AG08395 (cell line): ENCODE measurements at regions not wholly inside any gene's neighbourhood (a gene's known extent, or its start where the extent isn't known, plus 50 kb on each side); places are given as distances from the start of the nearest gene placed in this dataset.
"Not testable (repeated sequence)": the region's sequence is repeated elsewhere in the genome, so short reads cannot be mapped to it uniquely, and the experiment has no call there.

Experiments
- DNase-seq: peaks from one replicate; pipeline ENCODE4 v3.0.0; 2012; ENCODE audit warnings: mixed read lengths, low spot score

DNA sequence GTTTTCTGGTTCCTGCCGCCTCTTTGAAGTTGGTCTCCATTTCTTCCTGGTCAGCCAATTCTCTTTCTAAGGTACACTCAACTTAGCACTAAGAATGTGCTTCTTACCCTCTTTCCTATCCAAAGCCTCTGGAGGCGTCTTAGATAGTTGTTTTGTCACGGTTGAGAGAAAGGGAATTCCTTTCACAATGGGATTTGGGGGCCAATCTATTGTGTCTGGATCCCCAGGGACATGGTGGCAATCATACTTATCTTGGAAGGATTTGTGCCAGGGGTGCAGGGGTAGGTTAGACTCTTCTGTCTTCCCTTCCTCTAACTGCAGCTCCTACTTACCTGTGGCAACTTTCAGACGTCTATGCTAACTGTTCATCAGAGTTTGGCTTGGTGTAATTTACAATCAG, 287.1 kb downstream of the SOX2 start:
- DNase-seq: no peak

DNA sequence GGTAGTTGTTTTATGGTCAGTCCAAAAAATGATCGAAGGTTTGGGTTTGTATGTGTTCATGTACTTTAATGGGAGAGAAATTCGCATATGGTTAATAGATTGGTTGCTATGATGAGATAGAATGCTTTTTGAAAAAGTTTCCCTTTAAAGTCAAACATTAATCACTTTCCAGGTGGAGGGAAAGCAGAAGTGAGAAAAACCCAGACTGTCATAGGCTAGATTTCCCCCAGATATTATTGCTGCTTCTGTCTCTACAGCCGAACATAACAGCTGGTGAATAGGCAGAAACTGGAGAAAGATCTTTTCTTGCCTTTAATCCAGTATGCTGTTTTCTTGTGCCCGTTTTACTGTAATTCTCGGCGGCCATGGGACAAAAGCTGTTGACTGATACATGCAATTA, 287.6 kb downstream of the SOX2 start:
- DNase-seq: no peak

DNA sequence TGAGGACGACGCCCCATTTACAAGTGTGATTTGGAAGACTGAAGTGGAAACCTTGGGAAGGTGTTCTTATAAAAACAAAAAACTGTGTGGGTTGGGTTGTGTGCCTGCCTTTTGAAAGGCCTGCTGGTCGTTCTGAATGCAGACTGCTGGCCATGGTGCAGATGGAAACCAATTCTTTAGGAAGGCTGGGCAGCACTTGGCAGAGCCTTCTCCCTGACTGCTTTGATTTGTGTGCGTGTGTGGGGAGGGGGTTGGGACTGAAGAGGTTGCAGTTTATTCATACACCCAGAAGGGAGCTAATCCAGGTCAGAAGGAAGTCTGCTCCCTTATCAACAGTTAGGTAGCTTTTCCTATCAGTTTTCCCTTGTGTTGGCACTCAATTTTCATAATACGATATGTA, 288.7 kb downstream of the SOX2 start:
- no peak for DNase-seq

DNA sequence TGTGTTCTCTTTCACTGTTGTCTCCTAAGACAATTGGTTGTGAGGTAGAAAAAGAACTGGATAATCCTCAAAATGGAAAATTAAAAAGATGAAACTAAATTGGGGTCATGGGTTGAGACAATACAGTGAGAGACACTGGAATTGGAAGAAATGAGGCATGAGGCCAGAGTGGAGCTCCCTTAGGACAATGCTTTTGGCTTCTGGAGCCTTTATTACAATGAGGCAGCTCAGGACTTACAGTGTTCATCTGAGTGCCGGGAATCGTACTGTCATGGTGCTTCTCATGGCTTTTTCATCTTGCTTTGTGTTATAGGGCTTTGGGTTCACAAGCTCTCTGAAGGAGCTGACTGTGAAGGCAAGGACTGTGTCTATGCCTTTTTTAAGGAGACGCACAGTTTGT, 293.5 kb downstream of the SOX2 start:
- no peak for DNase-seq

GRCh38 chr3:182005701-182006100, 294.0 kb downstream of the SOX2 start:
- DNase-seq: no peak

GRCh38 chr3:182006431-182006830, 294.7 kb downstream of the SOX2 start:
- DNase-seq: no peak

GRCh38 chr3:182007441-182007840, 295.7 kb downstream of the SOX2 start:
- no peak for DNase-seq

DNA sequence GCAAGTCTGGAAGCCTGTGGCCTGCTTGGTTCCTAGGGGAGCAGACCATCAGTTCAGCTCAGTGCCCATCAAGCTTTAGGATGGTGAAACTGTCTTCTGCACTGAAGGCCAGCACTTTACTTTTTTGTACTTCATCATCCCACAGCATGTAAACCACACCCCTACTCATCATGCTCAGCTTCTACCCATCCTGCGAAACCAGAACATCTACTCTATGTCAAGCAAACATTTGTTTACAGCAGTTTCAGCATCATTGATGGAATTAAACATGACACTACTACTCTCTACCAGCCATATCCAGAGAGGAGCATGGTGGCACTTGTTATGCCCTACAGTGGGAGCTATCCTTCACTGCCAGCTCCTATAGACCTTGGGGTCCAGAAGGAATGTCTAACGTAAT, 306.6 kb downstream of the SOX2 start:
- no peak for DNase-seq

- DNase-seq: no peak
Observed at GRCh38 chr3:182019926-182020325, 308.2 kb downstream of the SOX2 start.

GRCh38 chr3:182023843-182024242, 312.1 kb downstream of the SOX2 start:
- DNase-seq: no peak

GRCh38 chr3:182027366-182027765, 315.6 kb downstream of the SOX2 start:
- DNase-seq: no peak

- DNase-seq: no peak
Observed at GRCh38 chr3:182028081-182028480, 316.4 kb downstream of the SOX2 start.

- DNase-seq: not testable (repeated sequence)
Observed at GRCh38 chr3:182034231-182034630, 322.5 kb downstream of the SOX2 start.

GRCh38 chr3:182035324-182035723, 323.6 kb downstream of the SOX2 start:
- DNase-seq: no peak

- DNase-seq: no peak
Observed at GRCh38 chr3:182036382-182036781, 324.7 kb downstream of the SOX2 start.

DNA sequence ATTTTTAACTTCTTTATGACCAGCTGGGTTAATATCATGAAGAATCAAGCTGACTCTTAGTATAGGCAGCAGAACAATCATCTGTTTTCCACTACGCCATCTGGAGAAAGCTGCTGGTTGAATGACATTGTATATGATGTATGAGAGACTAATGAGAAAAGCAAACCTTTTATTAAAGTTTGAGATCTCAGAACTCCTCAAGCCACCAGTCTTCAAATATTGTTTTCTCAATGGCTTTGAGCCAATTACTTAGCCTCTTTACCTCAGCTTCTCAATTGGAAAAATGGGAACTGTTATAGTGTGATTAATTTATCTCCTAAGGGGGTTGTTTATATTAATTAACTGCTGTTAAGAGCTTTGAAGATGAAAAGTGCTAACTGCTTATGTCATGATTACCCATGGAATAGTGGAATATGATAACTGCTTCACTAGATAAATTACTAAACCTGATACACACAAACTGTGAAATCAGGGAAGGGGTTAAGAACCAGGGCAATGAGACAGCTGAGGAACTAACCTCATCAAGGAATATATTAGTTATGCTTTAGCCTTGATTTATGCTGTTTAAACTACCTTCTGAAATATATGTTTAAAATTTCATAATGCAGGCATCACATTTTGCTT, 330.1 kb downstream of the SOX2 start:
- DNase-seq: no peak

GRCh38 chr3:182045736-182046135, 334.0 kb downstream of the SOX2 start:
- DNase-seq: no peak

DNA sequence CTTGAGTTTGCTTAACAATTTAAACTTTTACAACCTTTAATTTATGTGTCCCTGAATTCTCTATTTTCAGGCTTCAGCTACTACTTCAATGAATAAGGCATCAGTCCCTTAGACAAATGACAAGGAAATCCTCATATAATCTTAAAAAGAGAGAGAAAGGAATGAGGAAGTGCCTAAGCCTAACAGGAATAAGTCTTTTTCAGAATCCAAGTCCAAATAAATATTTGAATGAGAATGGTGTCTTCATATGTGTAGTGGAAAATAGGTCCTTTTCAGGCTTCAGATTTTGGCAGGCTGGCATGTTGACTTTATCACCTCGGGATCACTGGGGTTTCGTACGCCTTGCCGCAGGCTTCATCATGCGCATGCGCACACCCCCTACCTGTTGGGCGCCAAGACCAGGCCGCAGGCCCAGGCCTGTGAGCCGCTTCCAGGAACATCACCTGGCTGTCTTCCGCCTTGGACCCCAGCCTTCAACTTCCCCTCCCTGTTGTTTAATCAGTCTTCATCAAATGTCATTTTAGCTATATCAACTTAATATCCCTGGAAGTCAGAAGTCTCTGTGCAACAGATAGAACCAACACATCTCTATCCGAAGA, 334.5 kb downstream of the SOX2 start:
- DNase-seq: no peak

GRCh38 chr3:182050932-182051331, 339.2 kb downstream of the SOX2 start:
- DNase-seq: no peak

- DNase-seq: no peak
Observed at GRCh38 chr3:182052332-182052731, 340.6 kb downstream of the SOX2 start.

- DNase-seq: no peak
Observed at GRCh38 chr3:182052757-182053156, 341.0 kb downstream of the SOX2 start.

DNA sequence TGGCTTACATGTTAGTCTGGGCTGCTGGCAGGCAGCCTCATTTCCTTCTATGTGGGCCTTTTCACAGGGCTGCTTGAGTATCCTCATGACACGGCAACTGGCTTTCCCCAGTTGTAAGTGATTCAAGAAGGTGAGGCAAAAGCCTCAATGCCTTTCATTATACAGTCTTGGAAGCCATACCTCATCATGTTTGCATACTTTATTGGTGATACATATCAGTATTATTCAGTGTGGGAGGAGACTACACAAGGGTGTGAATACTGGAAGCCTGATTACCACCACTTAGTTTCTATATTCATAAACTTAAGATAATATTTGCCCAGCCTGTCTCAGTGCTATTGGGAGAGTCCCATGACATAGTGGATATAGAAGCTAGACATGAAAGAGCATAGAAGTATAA, 346.8 kb downstream of the SOX2 start:
- DNase-seq: no peak

DNA sequence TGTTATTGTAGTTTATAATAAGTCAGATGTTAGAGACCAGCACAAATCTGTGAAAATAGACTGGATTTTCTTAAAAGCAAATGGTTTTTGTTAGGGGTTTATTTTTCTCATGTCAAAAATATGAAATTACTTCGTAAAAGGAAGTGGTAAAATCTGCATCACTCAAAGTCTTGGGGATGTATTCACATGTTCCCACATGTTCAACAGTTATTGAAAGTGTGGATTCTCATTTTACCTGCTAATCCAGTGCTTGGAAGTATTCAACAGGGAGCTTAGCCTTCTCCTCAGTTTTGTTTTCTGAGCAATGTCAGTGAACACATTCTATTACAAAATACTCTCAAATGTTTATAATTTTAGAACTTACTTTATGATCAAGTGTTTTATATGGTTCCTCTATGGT, 352.0 kb downstream of the SOX2 start:
- DNase-seq: no peak

- no peak for DNase-seq
Observed at GRCh38 chr3:182067423-182067822, 355.7 kb downstream of the SOX2 start.
